ENCODE measurements at regions not wholly inside any gene's neighbourhood (a gene's known extent, or its start where the extent isn't known, plus 50 kb on each side); places are given as distances from the start of the nearest gene placed in this dataset.

DNA sequence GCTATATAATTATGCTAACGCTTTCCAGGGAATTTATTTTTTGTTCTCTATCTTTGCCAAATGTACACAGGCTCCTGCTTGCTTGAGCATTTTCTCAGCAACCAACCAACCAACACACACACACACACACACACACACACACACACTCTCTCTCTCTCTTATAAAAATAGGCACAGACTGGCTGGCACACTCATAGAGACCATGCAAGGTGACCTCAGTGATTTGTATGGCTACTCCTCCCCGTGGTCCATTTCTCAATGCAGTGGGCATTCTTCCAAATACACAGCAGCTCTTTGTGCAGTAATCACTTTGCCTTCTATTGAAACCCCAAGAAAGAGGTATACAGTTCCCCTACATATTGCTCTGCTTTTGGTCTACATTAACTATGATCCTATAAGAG, 416.0 kb downstream of the MAN2A1 start:
- H3K36me3 ChIP-seq = no peaks in the 10 kb centered on the region
- no peaks in the 10 kb centered on the region for H3K27me3 ChIP-seq (ENCODE audit: insufficient read depth, low read depth, severe bottlenecking)
- H3K9me3 ChIP-seq (ENCODE audit: severe bottlenecking) = no peaks in the 10 kb centered on the region
- no peak for DNase-seq
- TF ChIP-seq CTCF (IDR thresholded peaks at IDR 0.05; ENCODE audit: low read depth, low read length) = no peak
- no peak overlapping the region for H3K4me3 ChIP-seq (ENCODE audit: low read depth, low read length)
- H3K27ac ChIP-seq = no peak overlapping the region

DNA sequence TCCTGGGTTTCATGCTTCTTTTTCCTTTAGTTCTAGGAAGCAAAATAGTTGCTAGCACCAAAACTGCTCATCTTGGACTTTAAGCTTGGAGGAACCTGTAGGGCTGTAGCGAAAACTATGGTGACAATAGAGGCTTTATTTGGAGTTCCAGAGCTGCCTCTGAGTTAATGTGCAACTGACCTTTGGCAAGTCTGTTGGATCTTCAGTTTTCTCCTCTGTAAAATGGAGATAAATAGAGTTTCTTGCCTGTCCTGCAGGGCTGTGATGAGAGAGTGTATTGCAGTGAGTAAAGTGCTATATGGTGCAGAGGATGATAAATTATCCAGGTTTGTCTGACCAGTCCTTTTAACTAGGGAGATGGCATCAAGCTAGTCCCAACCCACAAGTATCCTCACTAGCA, 417.0 kb downstream of the MAN2A1 start:
- no peaks in the 10 kb centered on the region for H3K27me3 ChIP-seq (ENCODE audit: insufficient read depth, low read depth, severe bottlenecking)
- TF ChIP-seq CTCF (IDR thresholded peaks at IDR 0.05; ENCODE audit: low read depth, low read length) = no peak
- H3K4me3 ChIP-seq (ENCODE audit: low read depth, low read length) = no peak overlapping the region
- H3K9me3 ChIP-seq (ENCODE audit: severe bottlenecking) = no peaks in the 10 kb centered on the region
- no peak for DNase-seq
- no peak overlapping the region for H3K27ac ChIP-seq
- no peaks in the 10 kb centered on the region for H3K36me3 ChIP-seq

GRCh38 chr5:110108520-110108919, 418.8 kb downstream of the MAN2A1 start:
- DNase-seq = no peak
- no peak for TF ChIP-seq CTCF (IDR thresholded peaks at IDR 0.05; ENCODE audit: low read depth, low read length)
- Histone ChIP-seq H3K9me3 (ENCODE audit: severe bottlenecking) (no peaks in the 10 kb centered on the region), H3K27me3 (ENCODE audit: insufficient read depth, low read depth, severe bottlenecking) (no peaks in the 10 kb centered on the region), H3K4me3 (ENCODE audit: low read depth, low read length) (no peak overlapping the region), H3K27ac (no peak overlapping the region), H3K36me3 (no peaks in the 10 kb centered on the region)

GRCh38 chr5:110109667-110110066, 419.9 kb downstream of the MAN2A1 start:
- H3K27me3 ChIP-seq (ENCODE audit: insufficient read depth, low read depth, severe bottlenecking) = no peaks in the 10 kb centered on the region
- DNase-seq = no peak
- H3K27ac ChIP-seq = no peak overlapping the region
- no peaks in the 10 kb centered on the region for H3K9me3 ChIP-seq (ENCODE audit: severe bottlenecking)
- TF ChIP-seq CTCF (IDR thresholded peaks at IDR 0.05; ENCODE audit: low read depth, low read length) = no peak
- H3K4me3 ChIP-seq (ENCODE audit: low read depth, low read length) = no peak overlapping the region
- H3K36me3 ChIP-seq = no peaks in the 10 kb centered on the region

DNA sequence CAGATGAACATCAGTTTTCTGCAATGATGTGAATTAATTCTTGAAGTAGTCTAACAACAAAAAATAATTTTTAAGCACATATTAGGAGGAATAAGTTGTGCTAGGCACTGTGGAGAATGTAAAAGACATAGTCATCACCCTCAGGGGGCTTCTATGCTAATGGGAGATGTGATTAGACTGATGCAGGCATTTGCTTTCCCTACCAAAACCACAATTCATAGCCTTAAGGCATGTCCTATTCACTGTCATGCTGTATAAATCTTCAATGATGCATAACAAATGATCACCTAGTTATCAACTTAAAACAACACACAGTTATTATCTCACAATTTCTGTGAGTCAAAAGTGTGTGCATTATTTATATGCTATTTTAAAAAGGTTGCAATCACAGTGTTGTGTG, 422.6 kb downstream of the MAN2A1 start:
- no peak for DNase-seq
- Histone ChIP-seq H3K27ac (no peak overlapping the region), H3K36me3 (no peaks in the 10 kb centered on the region; the same call in none of the 2 replicates), H3K27me3 (ENCODE audit: insufficient read depth, low read depth, severe bottlenecking) (no peaks in the 10 kb centered on the region), H3K4me3 (ENCODE audit: low read depth, low read length) (no peak overlapping the region), H3K9me3 (ENCODE audit: severe bottlenecking) (no peaks in the 10 kb centered on the region)
- TF ChIP-seq CTCF (IDR thresholded peaks at IDR 0.05; ENCODE audit: low read depth, low read length) = no peak

DNA sequence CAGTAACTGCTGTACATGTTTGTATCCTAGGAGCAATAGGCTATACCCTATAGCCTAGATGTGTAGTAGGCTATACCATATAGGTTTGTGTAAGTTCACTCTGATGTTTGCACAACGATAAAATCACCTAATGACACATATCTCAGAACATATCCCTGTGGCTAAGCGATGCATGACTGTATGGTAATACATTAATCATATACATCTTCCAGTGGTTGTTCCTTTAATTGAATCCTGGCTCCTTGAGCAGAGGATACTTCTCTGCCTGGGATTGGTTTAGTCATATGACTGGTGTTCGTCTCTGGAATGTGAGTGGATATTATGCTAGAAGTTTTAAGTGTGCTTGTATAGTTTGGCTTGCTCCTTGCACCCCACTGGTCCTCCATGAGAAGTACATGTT, 425.8 kb downstream of the MAN2A1 start:
- no peak for TF ChIP-seq CTCF (IDR thresholded peaks at IDR 0.05; ENCODE audit: low read depth, low read length)
- H3K4me3 ChIP-seq (ENCODE audit: low read depth, low read length) = no peak overlapping the region
- no peaks in the 10 kb centered on the region for H3K9me3 ChIP-seq (ENCODE audit: severe bottlenecking)
- no peak for DNase-seq
- no peaks in the 10 kb centered on the region for H3K27me3 ChIP-seq (ENCODE audit: insufficient read depth, low read depth, severe bottlenecking)
- no peaks in the 10 kb centered on the region; the same call in none of the 2 replicates for H3K36me3 ChIP-seq
- no peak overlapping the region for H3K27ac ChIP-seq
